Mononuclear cell (primary cell): ENCODE measurements at regions not wholly inside any gene's neighbourhood (a gene's known extent, or its start where the extent isn't known, plus 50 kb on each side); places are given as distances from the start of the nearest gene placed in this dataset.
"Not testable (repeated sequence)": the region's sequence is repeated elsewhere in the genome, so short reads cannot be mapped to it uniquely, and the experiment has no call there.

Experiments
- H3K27me3 ChIP-seq: 2 replicates; pipeline ENCODE4 v1.6.0; 2011; ENCODE audit warnings: low read length, control low read depth; ENCODE audit not compliant: insufficient read depth
- H3K4me1 ChIP-seq: 2 replicates; pipeline ENCODE4 v1.5.1; 2011; ENCODE audit warnings: mild to moderate bottlenecking, low read length, control low read depth; ENCODE audit not compliant: insufficient read depth
- H3K4me3 ChIP-seq: 2 replicates; pipeline ENCODE4 v1.5.1; 2011; ENCODE audit warnings: mild to moderate bottlenecking, low read length, moderate library complexity
- H3K9me3 ChIP-seq: 2 replicates; pipeline ENCODE4 v1.5.1; 2011; ENCODE audit warnings: low read depth, mild to moderate bottlenecking, control low read depth, low read length

DNA sequence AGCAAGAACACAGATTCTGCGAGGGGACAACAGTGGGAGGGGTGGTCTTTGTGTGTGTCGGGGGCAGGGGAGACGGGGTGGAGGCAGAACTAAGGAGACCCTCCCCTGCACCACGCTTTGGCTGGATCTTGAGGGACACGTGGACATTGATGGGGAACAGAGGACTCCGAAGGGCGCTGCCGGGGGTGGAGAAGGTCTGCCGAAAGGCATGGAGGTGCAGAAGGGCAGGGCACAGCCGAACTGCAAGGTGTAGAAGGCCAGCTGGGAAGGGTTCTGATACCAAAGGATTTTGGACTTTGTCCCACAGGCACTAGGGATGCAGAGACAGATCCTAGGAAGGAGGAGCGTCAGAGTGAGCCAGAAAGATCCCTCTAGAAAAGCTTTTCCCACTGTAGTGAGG lies 107.7 kb upstream of the SYT13 start:
- H3K9me3 ChIP-seq, result no peaks in the 10 kb centered on the region
- no peaks in the 10 kb centered on the region for H3K4me1 ChIP-seq
- H3K4me3 ChIP-seq, result no peak overlapping the region
- H3K27me3 ChIP-seq, result no peaks in the 10 kb centered on the region

DNA sequence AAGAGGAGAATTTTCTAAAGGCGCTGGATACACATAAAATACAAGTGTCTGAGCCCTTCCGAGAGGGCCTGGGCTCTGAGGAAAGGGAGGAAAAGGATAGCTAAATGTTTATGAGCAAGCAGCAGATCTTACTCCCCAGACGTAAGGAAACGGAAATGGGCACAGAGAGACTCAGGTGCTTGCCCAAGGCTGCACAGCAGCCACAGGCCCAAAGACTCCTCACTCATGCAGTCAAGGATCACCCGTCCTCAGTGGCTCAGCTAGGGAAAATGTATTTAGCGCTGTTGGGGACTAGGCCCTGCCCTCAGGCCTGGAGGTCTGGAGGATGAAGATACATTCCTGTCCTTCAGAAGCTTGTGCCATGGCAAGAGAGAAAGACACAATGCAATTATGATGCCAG lies 107.2 kb upstream of the SYT13 start:
- no peaks in the 10 kb centered on the region for H3K27me3 ChIP-seq
- no peaks in the 10 kb centered on the region for H3K9me3 ChIP-seq
- no peak overlapping the region for H3K4me3 ChIP-seq
- H3K4me1 ChIP-seq, result no peaks in the 10 kb centered on the region

DNA sequence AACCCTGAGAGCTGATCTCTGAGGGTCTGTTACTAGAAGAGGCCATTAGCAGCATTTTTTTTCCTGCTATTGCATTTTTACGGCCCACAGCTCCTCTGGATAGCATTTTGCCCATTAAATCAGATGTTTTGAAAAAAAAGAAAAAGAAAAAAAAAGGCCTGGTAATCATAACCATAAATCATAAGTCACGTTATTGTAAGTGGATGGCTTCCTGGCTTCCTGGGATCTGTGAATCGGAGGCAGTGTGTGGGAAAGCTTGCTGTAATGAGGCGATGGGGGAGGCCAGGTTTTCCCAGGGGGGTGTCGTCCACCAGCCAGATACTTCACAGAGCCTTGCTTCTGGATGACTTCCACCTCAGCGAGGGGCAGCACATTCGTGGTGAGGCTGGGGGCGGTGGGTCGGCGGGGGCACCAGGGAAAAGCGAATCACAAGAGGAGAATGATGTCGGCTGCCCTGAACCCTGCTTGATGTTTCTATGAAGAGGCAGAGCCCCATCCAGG lies 106.5 kb upstream of the SYT13 start:
- no peaks in the 10 kb centered on the region for H3K27me3 ChIP-seq
- no peaks in the 10 kb centered on the region for H3K4me1 ChIP-seq
- no peaks in the 10 kb centered on the region for H3K9me3 ChIP-seq
- H3K4me3 ChIP-seq, result no peak overlapping the region

DNA sequence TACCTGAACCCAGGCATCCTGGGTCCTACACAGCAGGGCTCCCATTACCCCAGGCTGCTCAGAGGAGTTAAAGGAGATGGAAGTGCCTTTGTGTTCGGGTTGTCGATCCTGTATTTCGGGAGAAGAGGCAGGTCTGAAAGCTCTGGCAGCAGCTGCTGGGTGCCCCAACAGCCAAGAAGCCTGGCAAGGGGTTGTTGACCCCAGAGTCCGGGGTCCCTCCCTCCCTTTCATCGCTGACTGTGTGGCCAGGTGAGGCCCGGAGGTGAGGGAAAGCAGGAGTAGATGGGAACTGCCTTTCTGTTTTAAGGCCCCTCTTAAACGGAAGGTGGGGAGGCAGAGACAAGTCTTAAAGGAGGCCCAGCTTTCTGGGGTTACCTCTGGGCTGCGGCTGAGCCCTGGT lies 106.0 kb upstream of the SYT13 start:
- no peaks in the 10 kb centered on the region for H3K4me1 ChIP-seq
- no peaks in the 10 kb centered on the region for H3K9me3 ChIP-seq
- H3K27me3 ChIP-seq, result no peaks in the 10 kb centered on the region
- H3K4me3 ChIP-seq, result no peak overlapping the region

DNA sequence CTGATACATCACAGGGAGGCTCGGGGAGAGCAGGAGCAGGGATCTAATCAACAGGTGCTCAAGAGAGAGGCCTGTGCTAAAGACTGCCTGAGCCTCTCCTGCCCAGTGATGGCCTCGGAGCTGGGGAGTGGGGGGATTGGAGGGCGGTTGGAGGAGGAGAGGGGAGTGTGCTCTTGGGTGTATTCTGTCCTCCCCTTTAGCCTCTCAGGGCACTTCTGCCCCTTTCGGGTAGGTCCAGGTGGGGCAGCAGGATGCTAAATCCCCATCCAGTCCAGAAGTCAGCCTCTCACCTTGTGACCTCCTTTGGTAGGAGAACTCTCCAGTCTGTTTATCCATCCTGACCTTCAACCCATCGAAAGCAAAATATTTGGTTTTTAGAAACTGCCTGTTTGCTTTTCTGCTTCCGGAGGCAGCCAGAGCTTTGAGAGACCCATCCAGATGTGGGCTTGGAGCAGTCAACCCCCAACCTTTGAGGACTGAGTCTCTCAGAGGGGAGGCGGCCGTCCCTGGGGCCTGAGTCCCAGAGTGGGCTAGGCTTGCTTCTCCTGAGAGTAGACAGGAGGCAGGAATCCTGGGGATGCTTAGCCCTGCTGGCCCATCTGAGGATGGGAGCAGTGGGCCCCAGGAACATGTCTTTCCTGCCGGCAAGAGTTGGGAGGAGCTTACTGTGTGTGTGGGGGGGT lies 105.2 kb upstream of the SYT13 start:
- H3K4me1 ChIP-seq, result no peaks in the 10 kb centered on the region
- no peak overlapping the region for H3K4me3 ChIP-seq
- H3K9me3 ChIP-seq, result no peaks in the 10 kb centered on the region
- no peaks in the 10 kb centered on the region for H3K27me3 ChIP-seq

DNA sequence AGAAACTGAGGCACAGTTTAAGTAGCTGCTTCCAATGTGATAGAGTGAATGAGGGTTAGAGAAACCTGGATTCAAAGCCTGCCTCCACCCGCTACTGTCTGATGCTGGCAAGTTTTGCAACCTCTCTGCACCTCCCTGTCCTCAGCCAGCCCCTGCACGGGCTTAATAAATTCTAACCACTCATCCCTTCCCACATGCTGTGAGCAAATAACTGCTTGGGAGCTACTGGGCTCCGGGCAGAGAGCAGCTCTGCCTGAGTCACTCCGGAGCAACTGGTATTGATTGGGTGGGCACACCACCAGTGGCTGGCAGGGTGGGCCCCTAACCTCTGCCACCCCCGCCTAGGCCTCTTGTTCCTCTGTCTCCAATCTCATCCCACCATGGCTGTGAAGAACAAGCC lies 104.3 kb upstream of the SYT13 start:
- Histone ChIP-seq H3K4me1 (no peaks in the 10 kb centered on the region), H3K4me3 (no peak overlapping the region), H3K9me3 (no peaks in the 10 kb centered on the region), H3K27me3 (no peaks in the 10 kb centered on the region)

DNA sequence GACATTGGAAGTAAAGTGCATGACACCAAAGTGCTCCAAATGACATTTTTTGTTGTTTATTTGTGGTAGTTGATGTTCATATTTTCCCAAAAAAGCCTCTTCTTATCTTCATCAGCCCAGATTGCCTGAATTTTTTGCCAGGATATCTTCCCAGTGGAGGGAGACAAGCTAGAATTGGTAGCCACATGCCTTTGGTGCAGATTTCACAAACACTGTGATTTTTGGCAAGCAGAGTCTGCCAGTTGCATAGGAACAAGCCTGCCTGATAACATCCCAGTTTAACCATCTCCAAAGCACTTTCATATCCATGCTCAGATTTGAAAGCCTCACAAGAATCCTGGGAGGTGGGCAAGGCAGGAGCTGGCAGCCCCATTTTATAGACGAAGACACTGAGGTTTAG lies 102.3 kb upstream of the SYT13 start:
- Histone ChIP-seq H3K4me1 (peaks cover under 1% of the 10 kb centered on the region), H3K27me3 (no peaks in the 10 kb centered on the region), H3K4me3 (no peak overlapping the region), H3K9me3 (no peaks in the 10 kb centered on the region)

DNA sequence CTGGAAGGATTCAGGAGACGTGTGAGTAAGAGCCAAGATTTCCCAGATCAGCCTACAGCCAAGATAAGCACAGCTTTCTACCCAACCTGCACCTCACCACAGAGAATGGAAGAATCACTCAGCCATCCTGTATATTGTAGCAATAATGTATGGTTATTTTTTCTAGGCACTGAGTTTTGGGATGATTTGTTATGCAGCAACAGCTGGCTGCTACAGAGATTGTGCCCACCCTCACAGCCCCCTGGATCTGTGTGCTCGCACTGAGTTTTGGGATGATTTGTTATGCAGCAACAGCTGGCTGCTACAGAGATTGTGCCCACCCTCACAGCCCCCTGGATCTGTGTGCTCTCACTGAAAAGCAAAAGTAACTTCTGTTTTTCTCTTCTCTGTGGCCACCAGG lies 101.7 kb upstream of the SYT13 start:
- not testable (repeated sequence) for H3K4me3 ChIP-seq, H3K9me3 ChIP-seq, H3K4me1 ChIP-seq, H3K27me3 ChIP-seq

DNA sequence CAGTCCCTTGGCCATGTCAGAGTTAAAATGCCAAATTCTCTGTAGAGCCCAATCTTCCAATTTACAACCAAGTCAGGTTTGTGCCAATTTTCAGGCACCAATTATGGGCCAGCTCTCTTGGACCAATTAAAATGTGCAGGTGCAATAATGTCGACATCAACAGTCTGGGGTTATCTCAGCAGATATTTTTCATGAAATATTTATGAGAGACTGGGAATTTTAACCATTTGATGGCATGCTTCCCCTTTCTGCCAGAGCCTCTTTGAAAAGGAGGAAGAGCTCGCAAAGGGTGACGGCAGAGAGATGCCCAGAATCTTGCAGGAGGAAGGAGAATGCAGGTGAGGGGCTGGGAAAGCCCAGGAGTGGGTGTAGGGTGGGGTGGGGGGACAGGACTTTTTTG lies 100.8 kb upstream of the SYT13 start:
- Histone ChIP-seq H3K4me3 (no peak overlapping the region), H3K27me3 (no peaks in the 10 kb centered on the region), H3K9me3 (no peaks in the 10 kb centered on the region)

DNA sequence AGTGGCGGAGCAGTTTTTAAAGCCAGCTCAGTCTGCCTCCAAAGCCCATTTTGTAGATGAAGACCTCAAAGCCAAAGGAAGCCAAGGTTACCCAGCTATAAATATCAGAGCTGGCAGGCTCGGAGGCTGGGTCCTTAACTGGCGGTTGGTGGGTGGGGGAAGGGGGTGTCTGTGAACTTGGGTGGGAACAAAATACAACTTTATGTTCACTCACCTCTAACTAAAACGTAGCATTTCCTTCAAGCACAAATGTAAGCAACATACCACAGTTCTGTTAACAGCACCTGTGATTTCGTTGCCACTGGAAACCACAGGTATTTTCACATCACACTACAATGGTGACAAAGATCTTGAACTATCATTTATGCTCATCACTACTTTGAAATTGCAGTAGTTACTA lies 99.7 kb upstream of the SYT13 start:
- Histone ChIP-seq H3K4me1 (peaks cover 13% of the 10 kb centered on the region), H3K4me3 (no peak overlapping the region), H3K27me3 (no peaks in the 10 kb centered on the region), H3K9me3 (no peaks in the 10 kb centered on the region)

More for the DNA sequence above, 100.8 kb upstream of the SYT13 start:
- peaks cover 13% of the 10 kb centered on the region for H3K4me1 ChIP-seq

DNA sequence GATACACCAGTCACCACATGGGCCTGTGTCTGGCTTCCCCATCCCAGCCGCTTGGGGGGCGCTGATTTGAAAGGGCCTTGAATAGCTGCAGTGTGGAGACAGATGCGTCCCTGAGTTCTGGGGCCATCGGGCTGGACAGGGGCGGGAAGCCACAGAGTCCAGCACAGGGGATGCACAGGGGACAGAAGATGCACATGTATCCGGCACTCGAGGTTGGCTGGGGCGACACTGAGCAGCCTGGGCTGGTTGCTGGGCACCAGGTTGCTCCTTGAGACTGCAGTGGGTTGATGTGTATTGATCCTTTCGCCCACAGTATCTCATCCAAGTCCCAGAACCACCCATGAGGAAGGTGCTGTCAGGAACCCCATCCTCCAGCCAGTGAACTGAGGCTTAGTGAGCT lies 99.3 kb upstream of the SYT13 start:
- Histone ChIP-seq H3K27me3 (no peaks in the 10 kb centered on the region), H3K4me1 (peaks cover 13% of the 10 kb centered on the region), H3K4me3 (no peak overlapping the region), H3K9me3 (no peaks in the 10 kb centered on the region)

DNA sequence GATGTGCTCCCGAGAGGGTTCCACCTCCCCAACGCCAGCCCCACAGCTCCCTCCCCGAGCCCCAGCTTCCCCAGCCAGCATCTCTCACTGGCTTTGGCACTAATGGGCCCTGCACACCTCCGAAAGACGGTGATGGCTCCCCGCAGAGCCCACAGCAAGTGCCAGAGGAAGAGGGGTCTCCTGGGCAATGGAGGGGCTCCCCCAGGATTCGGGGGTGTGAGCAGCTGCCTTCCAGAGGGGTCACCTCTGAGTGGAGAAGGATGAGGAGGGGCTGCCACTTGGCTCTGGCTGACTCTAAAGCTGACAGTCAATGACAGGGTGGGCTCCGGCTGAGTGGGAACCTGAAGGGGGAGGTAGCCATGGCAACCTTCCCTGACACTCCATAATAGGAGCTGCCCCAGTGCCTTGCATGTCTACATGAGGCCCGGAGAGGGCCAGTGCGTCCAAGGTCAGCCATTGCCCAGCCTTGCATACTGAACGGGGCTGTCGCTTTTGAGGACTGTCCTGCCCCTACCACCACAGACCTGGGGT lies 98.6 kb upstream of the SYT13 start:
- no peak overlapping the region for H3K4me3 ChIP-seq
- no peaks in the 10 kb centered on the region for H3K9me3 ChIP-seq
- peaks cover 13% of the 10 kb centered on the region for H3K4me1 ChIP-seq
- no peaks in the 10 kb centered on the region for H3K27me3 ChIP-seq

DNA sequence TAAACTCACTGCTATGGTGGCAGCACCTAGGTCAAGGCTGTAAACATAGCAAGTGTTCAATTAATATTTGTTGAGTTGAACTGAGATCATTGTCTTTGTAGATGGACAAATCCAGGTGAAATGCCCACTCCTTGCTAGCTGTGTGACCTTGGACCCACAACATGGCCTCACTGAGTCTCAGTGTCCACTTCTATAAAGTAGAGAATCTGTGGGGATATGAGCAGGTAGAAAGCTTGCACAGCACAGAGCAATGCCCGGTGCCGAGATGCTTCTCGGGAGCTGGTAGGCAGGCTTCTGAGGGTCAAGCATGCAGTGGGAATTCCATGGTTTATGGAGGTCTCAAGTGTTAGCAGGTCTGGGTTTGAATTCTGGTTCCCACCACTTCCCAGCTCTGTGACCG lies 97.9 kb upstream of the SYT13 start:
- H3K4me3 ChIP-seq, result no peak overlapping the region
- peaks cover 13% of the 10 kb centered on the region for H3K4me1 ChIP-seq
- H3K27me3 ChIP-seq, result no peaks in the 10 kb centered on the region
- no peaks in the 10 kb centered on the region for H3K9me3 ChIP-seq

DNA sequence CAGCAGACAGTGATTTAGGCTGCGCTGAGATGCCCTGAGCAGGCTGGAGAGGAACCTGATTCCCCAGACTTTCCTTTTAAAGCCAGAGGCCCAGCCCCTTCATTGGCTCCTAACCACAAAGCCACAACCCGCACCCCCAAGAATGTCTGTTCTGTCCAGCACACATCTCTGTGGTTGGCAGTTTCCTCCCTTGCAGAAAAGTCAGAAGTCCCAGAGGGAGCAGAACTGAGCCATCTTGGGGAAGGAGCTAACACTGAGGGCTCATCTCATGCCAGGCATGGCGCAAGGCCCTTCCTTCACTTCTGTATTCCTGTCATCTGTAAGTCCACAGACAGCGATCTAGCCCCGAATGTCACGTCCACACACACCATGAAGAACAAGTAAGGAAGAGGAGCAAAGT lies 97.1 kb upstream of the SYT13 start:
- Histone ChIP-seq H3K9me3 (no peaks in the 10 kb centered on the region), H3K4me3 (no peak overlapping the region), H3K4me1 (peaks cover 13% of the 10 kb centered on the region), H3K27me3 (no peaks in the 10 kb centered on the region)

DNA sequence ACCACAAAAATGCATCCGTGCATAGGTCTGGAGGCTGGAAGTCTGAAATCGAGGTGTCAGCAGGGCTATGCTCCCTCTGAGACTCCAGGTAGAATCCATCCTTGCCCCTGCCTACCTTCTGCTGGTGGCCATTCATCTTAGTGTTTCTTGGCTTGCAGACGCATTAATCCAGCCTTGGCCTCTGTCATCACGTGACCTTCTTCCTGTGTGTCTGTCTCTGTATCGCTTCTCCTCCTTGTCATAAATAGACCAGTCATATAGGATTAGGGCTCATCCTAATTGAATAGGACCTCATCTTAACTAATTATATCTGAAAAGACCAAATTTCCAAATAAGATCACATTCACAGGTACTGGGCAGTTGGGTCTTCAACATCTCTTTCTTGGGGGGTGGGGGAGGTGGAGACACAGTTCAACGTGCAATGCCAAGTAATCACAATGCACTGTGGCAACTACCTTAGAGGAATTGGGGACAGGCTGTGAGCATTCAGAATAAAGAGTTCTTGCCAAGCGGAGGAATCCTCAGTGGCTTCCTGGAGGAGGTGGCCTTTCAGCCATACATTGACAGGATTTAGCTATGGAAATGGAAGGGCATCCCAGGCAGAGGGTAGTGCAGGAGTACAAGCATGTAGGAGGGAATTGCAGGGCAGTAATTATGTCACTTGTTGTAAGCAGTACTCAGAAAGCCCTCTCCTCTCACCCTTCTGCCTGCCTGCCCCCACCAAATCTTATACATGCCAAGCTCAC lies 96.2 kb upstream of the SYT13 start:
- H3K9me3 ChIP-seq, result no peaks in the 10 kb centered on the region
- H3K4me3 ChIP-seq, result no peak overlapping the region
- H3K4me1 ChIP-seq, result peaks cover 13% of the 10 kb centered on the region
- no peaks in the 10 kb centered on the region for H3K27me3 ChIP-seq
